Choroid plexus epithelial cell (primary cell): ENCODE measurements at regions not wholly inside any gene's neighbourhood (a gene's known extent, or its start where the extent isn't known, plus 50 kb on each side); places are given as distances from the start of the nearest gene placed in this dataset.

Experiments used
- DNase-seq: peaks from one replicate; pipeline ENCODE4 v3.0.0-alpha.2; 2010; ENCODE audit warnings: low read depth
- H3K4me3 ChIP-seq: 2 replicates; pipeline ENCODE4 v1.5.1; 2011; ENCODE audit warnings: low read depth, mild to moderate bottlenecking, control low read depth, low read length, moderate library complexity
- CTCF ChIP-seq: conservative IDR thresholded peaks from 2 replicates; pipeline ENCODE4 v1.5.1; 2011; ENCODE audit warnings: low read depth, mild to moderate bottlenecking, control low read depth, inconsistent platforms, low read length, moderate library complexity

GRCh38 chr2:236963631-236964182 is 122.0 kb upstream of the COPS8 start:
- no peak for TF ChIP-seq CTCF
- H3K4me3 ChIP-seq: no peak overlapping the region
- no peak for DNase-seq

GRCh38 chr2:236964291-236964690 is 121.4 kb upstream of the COPS8 start:
- H3K4me3 ChIP-seq: no peak overlapping the region
- no peak for TF ChIP-seq CTCF
- DNase-seq: no peak

- DNase-seq: no peak
- H3K4me3 ChIP-seq: no peak overlapping the region
- TF ChIP-seq CTCF: no peak
Observed at GRCh38 chr2:236965021-236965840, 120.5 kb upstream of the COPS8 start.

- DNase-seq: no peak
- no peak overlapping the region for H3K4me3 ChIP-seq
- TF ChIP-seq CTCF: no peak
Observed at GRCh38 chr2:236965841-236966096, 119.9 kb upstream of the COPS8 start.

GRCh38 chr2:236967499-236967783 is 118.2 kb upstream of the COPS8 start:
- DNase-seq: no peak
- no peak overlapping the region for H3K4me3 ChIP-seq
- no peak for TF ChIP-seq CTCF

- no peak for DNase-seq
- H3K4me3 ChIP-seq: no peak overlapping the region
- no peak for TF ChIP-seq CTCF
Observed at GRCh38 chr2:236968101-236968879, 117.4 kb upstream of the COPS8 start.
